PC-9 (cell line): ENCODE measurements at regions not wholly inside any gene's neighbourhood (a gene's known extent, or its start where the extent isn't known, plus 50 kb on each side); places are given as distances from the start of the nearest gene placed in this dataset.

Experiments used
- BruUV-seq: library from RNA; stranded (reverse); fragments of 400-500 nt; replicated peaks from 2 replicates; lab custom pipeline; 2021; lab: Mats Ljungman, UMichigan
- CTCF ChIA-PET: fragments of 300-600 bp; sonication (Branson Sonifier 250); formaldehyde crosslinking; loops from one replicate; lab custom pipeline; 2022; ENCODE audit warnings: antibody characterized with exemption; lab: Charles Lee
- POLR2A ChIA-PET: fragments of 300-600 bp; sonication (Branson Sonifier 250); formaldehyde crosslinking; loops from one replicate; lab custom pipeline; 2022; ENCODE audit warnings: antibody characterized with exemption; ENCODE audit not compliant: unreplicated experiment; lab: Charles Lee
- DNase-seq, 2 experiments: peaks; one replicate each; pipeline versions ENCODE4 v3.0.0 to v3.0.0-alpha.2; 2015 to 2022; ENCODE audit warnings: mixed read lengths in 1 of 2
- H2AFZ ChIP-seq: fragments of 200-600 bp; sonication (generic); 2 replicates; pipeline ENCODE4 v1.8.1; 2017; ENCODE audit warnings: antibody characterized with exemption
- H3F3A ChIP-seq: fragments of 200-600 bp; sonication (generic); 2 replicates; pipeline ENCODE4 v1.8.1; 2017; ENCODE audit warnings: antibody characterized with exemption, mild to moderate bottlenecking, low read depth; ENCODE audit not compliant: insufficient read depth
- H3K27ac ChIP-seq: fragments of 200-600 bp; sonication (generic); 2 replicates; pipeline ENCODE4 v1.6.1; 2016; ENCODE audit warnings: mixed run types
- H3K27me3 ChIP-seq: fragments of 200-600 bp; sonication (generic); 2 replicates; pipeline ENCODE4 v1.6.1; 2016; ENCODE audit warnings: low read depth, mixed run types; ENCODE audit not compliant: insufficient read depth
- H3K36me3 ChIP-seq: fragments of 200-600 bp; sonication (generic); 2 replicates; pipeline ENCODE4 v1.6.1; 2016; ENCODE audit warnings: low read depth, mixed run types
- H3K4me1 ChIP-seq: fragments of 200-600 bp; sonication (generic); replicated peaks from 2 replicates; pipeline ENCODE4 v1.6.1; 2016; ENCODE audit warnings: mixed run types; ENCODE audit not compliant: insufficient read depth
- H3K4me2 ChIP-seq: fragments of 200-600 bp; sonication (generic); 2 replicates; pipeline ENCODE4 v1.6.1; 2017; ENCODE audit warnings: mixed run types
- H3K4me3 ChIP-seq: fragments of 200-600 bp; sonication (generic); 2 replicates; pipeline ENCODE4 v1.6.1; 2016; ENCODE audit warnings: mixed run types
- H3K79me2 ChIP-seq: fragments of 200-600 bp; sonication (generic); 2 replicates; pipeline ENCODE4 v1.6.1; 2017; ENCODE audit warnings: low read depth, mixed run types
- H3K9me2 ChIP-seq: fragments of 200-600 bp; sonication (generic); 2 replicates; pipeline ENCODE4 v1.8.1; 2017; ENCODE audit warnings: mild to moderate bottlenecking; ENCODE audit not compliant: insufficient read depth
- H3K9me3 ChIP-seq: fragments of 200-600 bp; sonication (generic); 2 replicates; pipeline ENCODE4 v1.8.1; 2016; ENCODE audit warnings: low read depth; ENCODE audit not compliant: insufficient read depth
- H4K20me1 ChIP-seq: fragments of 200-600 bp; sonication (generic); 2 replicates; pipeline ENCODE4 v1.8.1; 2017; ENCODE audit not compliant: insufficient read depth
- EZH2 ChIP-seq: fragments of 200-600 bp; sonication (generic); IDR thresholded peaks from 2 replicates; pipeline ENCODE4 v1.8.0; 2017; ENCODE audit warnings: antibody characterized with exemption, low read depth
- intact Hi-C: fragments of 100-400 bp; cut with micrococcal nuclease; formaldehyde crosslinking; loops from one replicate; pipeline ENCODE4 v1.10.0; 2022; ENCODE audit not compliant: unreplicated experiment
- TF ChIP-seq, protein P1 (sequence below): fragments of 200-600 bp; sonication (generic); conservative IDR thresholded peaks from 2 replicates; pipeline ENCODE4 v1.6.1; 2017; ENCODE audit warnings: mixed run types, antibody characterized with exemption, mild to moderate bottlenecking, moderate library complexity

DNA sequence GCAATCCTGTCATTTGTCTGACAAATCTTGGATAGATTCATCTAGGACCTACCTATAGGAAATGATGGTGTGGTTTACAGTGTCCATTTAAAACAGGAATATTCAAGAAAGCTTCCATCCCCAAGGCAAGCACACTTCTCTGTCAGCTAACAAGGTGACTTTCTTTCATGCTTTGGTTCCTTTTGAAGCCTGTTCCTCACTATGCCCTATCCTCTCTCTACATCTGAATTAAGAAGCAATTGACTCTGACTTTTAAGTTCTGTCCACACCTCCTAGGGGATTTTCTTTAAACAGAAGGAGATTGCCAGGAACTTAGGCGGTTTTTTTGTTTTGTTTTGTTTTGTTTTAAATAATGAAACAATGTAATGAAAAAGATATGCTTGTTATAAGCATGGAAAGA lies 1181.4 kb upstream of the TENM3 start:
- no peaks in the 10 kb centered on the region for H3K9me3 ChIP-seq
- H3K36me3 ChIP-seq = no peaks in the 10 kb centered on the region
- no TSS peak for BruUV-seq
- H3K4me2 ChIP-seq = no peak overlapping the region
- no peak for DNase-seq
- no peak overlapping the region for H2AFZ ChIP-seq
- no peaks in the 10 kb centered on the region for H3K79me2 ChIP-seq
- no peak for TF ChIP-seq EZH2
- TF ChIP-seq, protein P1, sequence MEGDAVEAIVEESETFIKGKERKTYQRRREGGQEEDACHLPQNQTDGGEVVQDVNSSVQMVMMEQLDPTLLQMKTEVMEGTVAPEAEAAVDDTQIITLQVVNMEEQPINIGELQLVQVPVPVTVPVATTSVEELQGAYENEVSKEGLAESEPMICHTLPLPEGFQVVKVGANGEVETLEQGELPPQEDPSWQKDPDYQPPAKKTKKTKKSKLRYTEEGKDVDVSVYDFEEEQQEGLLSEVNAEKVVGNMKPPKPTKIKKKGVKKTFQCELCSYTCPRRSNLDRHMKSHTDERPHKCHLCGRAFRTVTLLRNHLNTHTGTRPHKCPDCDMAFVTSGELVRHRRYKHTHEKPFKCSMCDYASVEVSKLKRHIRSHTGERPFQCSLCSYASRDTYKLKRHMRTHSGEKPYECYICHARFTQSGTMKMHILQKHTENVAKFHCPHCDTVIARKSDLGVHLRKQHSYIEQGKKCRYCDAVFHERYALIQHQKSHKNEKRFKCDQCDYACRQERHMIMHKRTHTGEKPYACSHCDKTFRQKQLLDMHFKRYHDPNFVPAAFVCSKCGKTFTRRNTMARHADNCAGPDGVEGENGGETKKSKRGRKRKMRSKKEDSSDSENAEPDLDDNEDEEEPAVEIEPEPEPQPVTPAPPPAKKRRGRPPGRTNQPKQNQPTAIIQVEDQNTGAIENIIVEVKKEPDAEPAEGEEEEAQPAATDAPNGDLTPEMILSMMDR = no peak
- no peak overlapping the region for H3K27ac ChIP-seq
- H3K4me3 ChIP-seq = no peak overlapping the region
- POLR2A ChIA-PET = no interaction called here
- intact Hi-C loops = no loop called here
- no peaks in the 10 kb centered on the region for H3K9me2 ChIP-seq
- no peaks in the 10 kb centered on the region for H4K20me1 ChIP-seq
- no peaks in the 10 kb centered on the region for H3F3A ChIP-seq
- H3K4me1 ChIP-seq = no peaks in the 10 kb centered on the region
- no peaks in the 10 kb centered on the region for H3K27me3 ChIP-seq
- CTCF ChIA-PET = no interaction called here

DNA sequence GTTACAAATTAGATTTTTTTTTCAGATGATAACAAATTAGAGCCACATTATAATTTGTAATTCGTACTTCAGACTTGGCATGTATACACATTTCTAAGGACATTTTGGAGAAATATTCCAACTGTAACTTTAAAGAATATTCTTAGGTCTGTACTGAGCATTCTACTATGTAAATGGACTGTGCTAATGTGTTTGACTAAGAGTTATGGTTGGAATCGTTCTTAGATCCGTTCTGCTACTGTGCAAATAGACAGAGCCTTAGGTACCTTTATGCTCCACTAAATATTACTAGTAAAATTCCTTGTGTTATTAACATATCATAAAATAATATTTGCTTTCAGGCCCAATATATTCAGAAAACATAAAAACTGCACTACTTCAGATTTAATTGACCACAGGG lies 1180.0 kb upstream of the TENM3 start:
- Histone ChIP-seq H4K20me1 (no peaks in the 10 kb centered on the region), H2AFZ (no peak overlapping the region), H3K9me2 (no peaks in the 10 kb centered on the region), H3K9me3 (no peaks in the 10 kb centered on the region), H3F3A (no peaks in the 10 kb centered on the region), H3K36me3 (no peaks in the 10 kb centered on the region), H3K4me3 (no peak overlapping the region), H3K27me3 (no peaks in the 10 kb centered on the region), H3K4me1 (no peaks in the 10 kb centered on the region), H3K4me2 (no peak overlapping the region), H3K27ac (no peak overlapping the region), H3K79me2 (no peaks in the 10 kb centered on the region)
- intact Hi-C loops = no loop called here
- CTCF ChIA-PET = interaction anchor here (0.6 kb wide), 1 partner anchor 1339 kb away, joined by 4 read pairs; no protein-coding TSS in a partner anchor
- POLR2A ChIA-PET = no interaction called here
- DNase-seq = no peak
- BruUV-seq = no TSS peak
- TF ChIP-seq, protein P1 = no peak
- TF ChIP-seq EZH2 = no peak

DNA sequence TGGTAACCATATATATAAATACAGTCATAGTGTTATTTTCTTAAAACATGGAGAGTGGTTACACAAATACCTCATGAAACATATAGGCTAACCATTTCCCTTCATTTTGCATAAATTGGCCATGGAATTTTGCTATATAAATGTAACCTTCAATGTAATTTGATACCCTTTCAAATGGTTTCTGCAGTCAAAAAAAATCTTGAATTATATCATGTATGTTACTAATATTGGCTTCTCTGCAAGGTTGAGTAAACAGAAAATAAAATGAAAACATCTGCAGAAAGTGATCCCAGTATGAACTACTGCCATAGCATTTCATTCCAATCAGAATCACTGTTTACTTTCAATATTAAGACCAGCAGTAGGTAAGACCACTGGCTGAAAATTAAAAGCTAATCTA lies 1165.9 kb upstream of the TENM3 start:
- ChIA-PET CTCF (no interaction called here), POLR2A (no interaction called here)
- Histone ChIP-seq H3K4me3 (no peak overlapping the region), H3K27me3 (no peaks in the 10 kb centered on the region), H3K9me3 (no peaks in the 10 kb centered on the region), H3K79me2 (no peaks in the 10 kb centered on the region), H3K9me2 (no peaks in the 10 kb centered on the region), H3F3A (no peaks in the 10 kb centered on the region), H4K20me1 (no peaks in the 10 kb centered on the region), H3K4me1 (no peaks in the 10 kb centered on the region), H2AFZ (no peak overlapping the region), H3K4me2 (no peak overlapping the region), H3K27ac (no peak overlapping the region), H3K36me3 (no peaks in the 10 kb centered on the region)
- no peak for TF ChIP-seq EZH2
- TF ChIP-seq, protein P1 = no peak
- no TSS peak for BruUV-seq
- intact Hi-C loops = no loop called here
- no peak for DNase-seq
